CD4-positive, alpha-beta T cell treated with Interleukin-4 for 4 hours (primary cell): ENCODE measurements at regions not wholly inside any gene's neighbourhood (a gene's known extent, or its start where the extent isn't known, plus 50 kb on each side); places are given as distances from the start of the nearest gene placed in this dataset.
"Not testable (repeated sequence)": the region's sequence is repeated elsewhere in the genome, so short reads cannot be mapped to it uniquely, and the experiment has no call there.

Experiments
- DNase-seq: peaks from one replicate; pipeline ENCODE4 v3.0.0-alpha.2; 2020

DNA sequence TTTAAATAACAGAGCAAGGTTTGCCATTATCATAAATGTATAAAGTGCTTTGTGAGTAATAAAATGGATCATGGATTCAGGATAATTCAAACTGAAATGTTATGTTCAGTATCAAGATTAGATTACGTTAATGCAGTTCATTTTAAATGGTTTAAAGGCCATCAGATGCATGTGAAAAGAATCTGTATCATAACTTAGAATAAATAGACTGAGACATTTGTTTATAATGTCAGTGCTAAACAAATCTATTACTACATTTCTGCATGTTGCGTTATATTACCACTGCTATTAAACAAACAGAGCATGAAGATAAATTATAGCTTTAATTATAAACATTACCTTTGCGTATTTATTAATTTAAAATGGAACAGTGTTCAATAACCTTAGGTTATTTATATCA lies 160.2 kb downstream of the TOX3 start:
- no peak for DNase-seq

- DNase-seq, result no peak
Measured at GRCh38 chr16:52384378-52384777, 162.6 kb downstream of the TOX3 start.

DNA sequence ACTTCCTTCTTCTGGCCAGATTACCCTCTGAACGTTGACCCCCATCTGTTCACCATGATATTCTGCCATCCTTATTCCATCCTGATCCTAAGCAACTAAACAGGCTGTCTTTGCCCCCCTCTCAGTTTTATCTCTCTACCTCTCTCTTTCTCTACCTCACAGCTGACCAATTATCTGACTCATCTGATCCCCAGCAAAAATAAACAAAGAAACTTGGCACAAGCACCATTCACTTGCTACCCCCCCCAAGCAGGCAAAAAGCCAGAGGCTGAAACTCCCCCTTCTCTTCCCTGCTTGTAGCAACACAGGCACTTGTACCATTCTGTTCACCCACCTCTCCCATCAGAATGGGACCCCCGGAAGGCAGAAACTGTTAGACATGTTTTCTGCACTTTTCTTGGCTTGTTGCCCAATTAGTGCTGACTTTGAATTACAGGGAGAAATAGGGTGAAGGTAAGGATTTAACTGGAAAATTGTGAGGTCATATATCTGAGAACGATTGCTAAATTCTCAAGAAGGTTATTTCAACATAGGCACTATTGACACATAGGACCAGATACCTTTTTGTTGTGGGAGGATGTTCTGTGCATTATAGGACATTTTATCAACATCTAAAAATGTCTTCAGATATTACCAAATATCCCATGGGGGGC lies 163.2 kb downstream of the TOX3 start:
- DNase-seq, result no peak

- DNase-seq, result no peak
Measured at GRCh38 chr16:52383119-52383518, 163.8 kb downstream of the TOX3 start.

GRCh38 chr16:52379551-52379950 lies 167.4 kb downstream of the TOX3 start:
- no peak for DNase-seq

DNA sequence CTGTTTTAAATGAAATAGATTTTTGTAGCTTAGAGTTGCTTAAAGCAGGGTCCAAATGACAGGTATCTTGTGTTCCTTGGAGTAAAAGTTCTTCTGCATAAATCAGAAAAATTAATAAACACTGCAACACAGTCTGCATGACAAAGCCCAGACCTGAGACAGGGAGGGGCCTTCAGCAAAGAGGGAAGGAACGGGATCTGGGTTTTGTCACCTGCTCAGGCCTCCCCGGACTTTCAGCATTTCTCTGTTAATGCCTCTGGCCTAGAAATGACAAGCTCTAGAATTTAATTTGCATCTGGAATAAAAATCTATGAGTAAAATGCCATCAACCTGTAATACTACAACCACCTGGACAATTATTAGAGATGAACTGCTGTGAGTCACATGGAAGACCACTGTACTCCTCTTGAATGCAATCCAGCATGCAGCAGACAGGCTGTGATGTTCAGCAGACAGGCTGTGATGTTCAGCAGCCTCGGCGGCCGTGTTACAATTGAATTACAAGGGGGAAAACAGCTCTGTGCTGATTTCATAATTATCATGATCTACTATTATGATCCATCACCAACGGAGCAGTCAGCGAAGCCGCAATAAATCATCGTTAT lies 170.2 kb downstream of the TOX3 start:
- no peak for DNase-seq

DNA sequence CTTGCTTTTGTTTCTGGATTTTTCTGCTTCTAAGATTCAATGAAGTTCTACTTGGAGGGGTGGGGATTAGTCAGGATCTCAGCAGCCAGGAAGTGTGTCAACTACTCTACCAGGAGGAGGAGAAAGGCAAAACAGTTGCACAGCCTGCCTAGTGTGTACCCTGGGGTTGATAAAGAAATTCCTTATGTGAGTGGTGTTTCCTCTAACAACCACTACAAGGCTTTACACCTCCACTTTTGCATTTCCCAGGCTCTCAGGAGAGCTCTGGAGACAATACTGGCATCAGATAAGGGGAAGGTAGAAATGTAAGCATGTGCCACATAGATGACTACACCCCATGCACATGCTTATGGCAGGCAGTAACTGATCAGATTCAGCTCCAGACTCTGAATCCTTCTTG lies 174.6 kb downstream of the TOX3 start:
- no peak for DNase-seq

DNA sequence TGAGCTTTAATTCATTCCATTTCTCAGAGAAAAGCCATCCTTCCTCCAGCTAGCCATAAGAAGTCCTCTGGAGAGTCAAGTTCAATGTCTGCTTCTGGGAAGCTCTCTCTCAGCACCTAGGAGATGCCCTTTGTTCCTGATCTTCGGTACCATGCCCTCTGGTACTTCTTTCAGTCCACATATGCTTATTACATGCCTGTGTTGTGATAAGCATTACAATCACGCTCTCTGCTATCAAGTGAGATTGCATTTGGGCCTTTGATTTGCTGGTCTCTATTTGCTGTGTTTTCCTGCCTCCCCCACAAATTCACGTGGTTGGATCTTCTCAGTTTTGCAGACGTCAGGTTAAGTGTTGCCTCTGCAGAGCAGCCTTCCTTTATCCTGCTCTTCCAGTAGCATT lies 178.1 kb downstream of the TOX3 start:
- DNase-seq, result no peak

GRCh38 chr16:52367821-52368220 lies 179.1 kb downstream of the TOX3 start:
- no peak for DNase-seq

GRCh38 chr16:52366983-52367382 lies 180.0 kb downstream of the TOX3 start:
- DNase-seq, result no peak

DNA sequence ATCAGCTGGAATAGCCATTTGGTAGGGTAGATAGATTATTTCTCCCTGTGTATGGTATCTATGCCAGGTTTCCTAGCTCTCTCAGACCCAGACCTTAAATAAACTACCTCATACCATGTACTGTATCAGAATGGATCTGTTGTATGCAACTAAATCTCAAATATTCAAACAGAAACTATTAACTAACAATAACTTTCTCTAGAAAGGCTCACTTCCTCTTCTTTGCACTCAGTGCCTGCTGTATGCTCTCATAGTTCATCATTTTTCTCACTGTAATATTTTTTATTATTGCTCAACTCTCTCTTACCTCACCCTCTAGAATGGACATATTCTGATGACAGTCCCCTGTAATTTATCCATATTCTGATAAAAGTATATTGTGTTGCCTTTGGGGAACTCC lies 182.4 kb downstream of the TOX3 start:
- DNase-seq, result no peak

- DNase-seq, result no peak
Measured at GRCh38 chr16:52363082-52363481, 183.9 kb downstream of the TOX3 start.

DNA sequence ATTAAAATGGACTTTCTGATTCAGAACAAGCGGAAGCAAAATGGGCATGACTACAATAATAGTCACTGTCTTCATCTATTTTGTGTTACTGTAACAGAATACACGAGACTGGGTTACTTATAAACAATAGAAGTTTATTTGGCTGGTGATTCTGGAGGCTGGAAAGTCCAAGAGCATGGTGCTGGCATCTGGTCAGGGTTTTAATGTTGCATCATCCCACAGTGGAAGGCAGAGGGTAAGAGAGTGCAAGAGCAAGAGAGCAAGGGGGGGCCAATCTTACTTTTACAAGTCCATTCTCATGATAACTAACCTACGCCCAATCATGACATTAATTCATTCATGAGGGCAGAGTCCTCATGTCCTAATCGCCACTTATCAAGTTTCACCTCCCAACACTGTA lies 189.2 kb downstream of the TOX3 start:
- no peak for DNase-seq

GRCh38 chr16:52353249-52353648 lies 193.7 kb downstream of the TOX3 start:
- no peak for DNase-seq

DNA sequence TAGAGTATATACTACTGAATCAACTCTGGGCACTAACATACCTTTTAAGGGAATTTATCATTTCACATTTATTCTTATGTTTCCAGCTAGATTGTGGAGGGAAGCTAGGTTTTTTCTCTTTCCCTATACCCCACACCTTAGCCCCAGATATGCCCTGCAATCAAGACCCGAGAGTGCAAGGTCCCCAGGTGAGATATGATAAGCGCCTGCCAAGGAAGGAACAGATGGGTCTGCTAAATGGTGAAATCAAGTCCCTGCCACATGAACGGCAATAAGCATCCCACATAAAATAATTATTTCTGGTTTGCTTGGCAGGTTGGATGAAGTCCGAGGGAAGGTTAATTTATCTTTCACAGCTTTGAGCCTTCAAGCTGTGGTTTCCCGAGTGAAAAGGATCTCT lies 195.5 kb downstream of the TOX3 start:
- DNase-seq, result no peak

- no peak for DNase-seq
Measured at GRCh38 chr16:52350031-52350642, 196.8 kb downstream of the TOX3 start.

GRCh38 chr16:52346709-52347108 lies 200.2 kb downstream of the TOX3 start:
- no peak for DNase-seq

DNA sequence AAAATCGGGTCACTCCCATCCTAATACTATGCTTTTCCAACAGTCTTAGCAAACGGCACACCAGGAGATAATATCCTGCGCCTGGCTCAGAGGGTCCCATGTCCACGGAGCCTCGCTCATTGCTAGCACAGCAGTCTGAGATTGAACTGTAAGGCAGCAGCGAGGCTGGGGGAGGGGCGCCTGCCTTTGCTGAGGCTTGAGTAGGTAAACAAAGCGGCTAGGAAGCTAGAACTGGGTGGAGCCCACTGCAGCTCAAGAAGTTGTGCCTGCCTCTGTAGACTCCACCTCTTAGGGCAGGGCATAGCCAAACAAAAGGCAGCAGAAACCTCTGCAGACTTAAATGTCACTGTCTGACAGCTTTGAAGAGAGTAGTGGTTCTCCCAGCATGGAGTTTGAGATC lies 213.3 kb downstream of the TOX3 start:
- not testable (repeated sequence) for DNase-seq

- no peak for DNase-seq
Measured at GRCh38 chr16:52320930-52321439, 226.0 kb downstream of the TOX3 start.

- DNase-seq, result no peak
Measured at GRCh38 chr16:52318302-52319009, 228.5 kb downstream of the TOX3 start.

DNA sequence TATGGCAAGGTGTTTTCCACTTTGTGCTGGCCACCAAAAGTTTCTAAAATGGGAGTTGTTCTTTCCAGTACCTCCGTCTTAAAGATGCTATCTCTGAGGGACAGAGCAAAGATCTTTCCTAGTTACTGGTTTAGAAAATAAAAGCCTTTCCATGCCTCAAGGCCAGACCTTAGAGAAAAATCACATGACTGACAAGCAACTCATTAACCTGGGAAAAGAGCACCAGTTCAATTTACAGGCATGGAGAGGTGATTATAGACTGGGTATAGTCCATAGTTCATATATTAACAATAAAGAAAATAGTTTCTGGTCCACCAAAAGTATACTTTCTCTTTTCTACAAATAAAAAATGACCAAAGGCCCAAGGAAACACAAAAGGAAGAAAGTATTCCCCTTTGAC lies 230.7 kb downstream of the TOX3 start:
- no peak for DNase-seq

GRCh38 chr16:52312716-52313115 lies 234.2 kb downstream of the TOX3 start:
- no peak for DNase-seq

DNA sequence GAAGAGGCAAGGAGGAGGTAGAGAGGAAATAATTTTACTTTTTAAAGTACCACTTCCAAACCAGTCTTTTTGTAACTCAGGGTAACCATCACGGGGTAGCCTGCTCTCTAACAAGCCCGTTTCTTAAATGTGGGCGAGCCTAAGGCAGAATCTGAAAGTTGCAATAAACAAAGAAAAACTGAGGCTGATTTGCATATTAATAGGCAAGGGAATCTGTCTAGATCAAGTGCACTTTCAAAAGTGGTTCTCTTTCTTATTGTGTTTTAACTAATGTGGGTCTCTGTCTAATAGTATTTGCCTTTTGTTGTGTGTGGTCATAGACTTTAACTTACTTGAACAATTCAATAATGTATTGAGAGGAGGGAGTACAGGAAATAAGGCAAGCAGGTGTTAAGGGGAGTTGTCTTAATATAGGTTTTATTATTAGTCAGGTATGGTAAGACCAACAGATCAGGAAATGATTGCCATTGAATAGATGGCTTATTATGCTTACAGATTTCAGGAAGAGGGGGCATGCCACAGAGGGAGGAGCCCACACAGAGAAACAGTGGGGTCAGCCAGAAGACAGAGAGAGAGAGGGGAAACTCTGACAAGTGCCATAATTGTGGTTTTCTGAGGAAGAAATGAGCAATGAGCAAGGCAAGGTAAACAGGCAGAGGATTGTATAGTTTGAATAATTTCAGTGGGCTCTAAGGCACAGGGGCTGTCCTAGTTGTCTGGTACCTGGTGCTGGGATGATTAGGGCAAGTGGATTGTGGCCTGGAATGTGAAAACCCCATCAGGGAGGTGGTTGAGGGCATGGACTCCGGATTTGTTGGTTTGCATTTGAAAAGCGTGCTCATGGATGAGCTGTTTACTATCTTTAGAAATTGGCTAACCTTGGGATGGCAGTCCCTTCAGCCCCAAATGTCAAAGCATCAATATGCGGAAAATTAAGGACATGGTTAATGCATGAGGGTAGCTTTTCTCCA lies 237.2 kb downstream of the TOX3 start:
- no peak for DNase-seq
